ENCODE measurements at regions not wholly inside any gene's neighbourhood (a gene's known extent, or its start where the extent isn't known, plus 50 kb on each side); places are given as distances from the start of the nearest gene placed in this dataset.
"Not testable (repeated sequence)": the region's sequence is repeated elsewhere in the genome, so short reads cannot be mapped to it uniquely, and the experiment has no call there.

DNA sequence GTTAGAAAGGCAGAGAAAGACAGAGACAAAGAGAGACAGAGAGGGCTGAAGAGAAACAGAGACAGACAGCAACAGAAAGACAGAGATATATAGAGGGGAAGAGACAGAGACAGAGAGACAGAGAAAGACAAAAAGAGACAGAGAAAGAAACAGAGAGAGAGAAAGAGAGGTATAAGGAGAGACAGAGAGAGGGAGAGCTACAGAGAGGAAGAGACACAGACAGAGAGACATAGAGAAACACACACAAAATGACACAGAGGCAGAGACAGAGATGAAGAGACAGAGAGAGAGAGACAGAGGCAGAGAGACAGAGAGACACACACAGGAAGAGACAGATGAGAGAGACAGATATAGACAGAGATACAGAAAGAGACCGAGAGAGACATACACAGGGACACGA, 168.6 kb downstream of the TMEM121 start:
- DNase-seq (ENCODE audit: insufficient read length, low spot score) (no peak), FAIRE-seq (no peak)
- no peak for TF ChIP-seq POLR2AphosphoS5 (IDR thresholded peaks at IDR 0.05; ENCODE audit: low read depth, low read length)
- TF ChIP-seq TAF1 (IDR thresholded peaks at IDR 0.05; ENCODE audit: low read depth, low read length), result no peak
- no peak for TF ChIP-seq POU2F2 (IDR thresholded peaks at IDR 0.05; ENCODE audit: low read depth, low read length)
- TF ChIP-seq POLR2A (IDR thresholded peaks at IDR 0.05; ENCODE audit: low read depth, low read length), result no peak
- no peak for TF ChIP-seq PAX5 (IDR thresholded peaks at IDR 0.05; ENCODE audit: insufficient read depth, low read length, severe bottlenecking)
- no peak for TF ChIP-seq SPI1 (IDR thresholded peaks at IDR 0.05; ENCODE audit: low read depth, low read length)

DNA sequence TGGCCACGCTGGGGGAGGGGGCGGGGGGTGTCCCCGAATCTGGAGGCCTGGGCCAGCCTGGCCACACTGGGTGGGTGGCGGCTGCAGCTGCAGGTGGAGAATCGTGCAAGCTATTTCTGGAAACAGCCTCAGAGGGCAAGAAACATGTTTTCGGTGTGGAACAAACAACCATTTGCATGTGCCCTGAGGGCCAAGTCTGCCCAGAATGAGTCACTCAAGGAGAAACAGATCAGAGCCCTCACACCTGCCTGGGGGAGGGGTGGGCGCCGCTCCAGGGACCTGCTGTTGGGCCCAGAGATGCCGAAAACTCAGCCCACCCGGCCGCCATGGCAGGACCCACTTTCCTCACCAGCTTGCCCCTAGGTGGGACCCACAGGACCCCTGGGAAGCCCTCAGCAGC, 170.0 kb downstream of the TMEM121 start:
- FAIRE-seq, result peak; percentile 99
- not testable (repeated sequence) for DNase-seq (ENCODE audit: insufficient read length, low spot score)

DNA sequence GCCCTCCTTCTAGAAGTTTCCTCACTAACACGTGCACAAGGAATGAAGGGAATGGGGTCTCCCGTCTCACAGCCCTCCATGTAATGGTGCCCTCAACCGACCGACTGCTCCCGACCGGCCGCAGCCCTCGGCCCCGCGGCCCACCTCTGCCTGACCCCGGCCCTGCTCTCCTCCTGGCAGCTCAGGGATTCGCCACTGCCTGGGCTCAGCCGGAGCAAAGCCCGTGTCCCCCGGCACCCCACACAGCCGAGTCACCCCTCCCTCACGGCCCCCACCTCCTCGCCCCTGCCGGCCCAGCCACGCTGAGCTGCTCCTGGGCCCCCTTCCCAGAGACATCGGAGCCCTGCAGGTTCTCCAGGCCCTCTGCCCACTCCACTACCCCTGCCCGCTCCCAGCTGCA, 171.0 kb downstream of the TMEM121 start:
- not testable (repeated sequence) for DNase-seq (ENCODE audit: insufficient read length, low spot score); FAIRE-seq

DNA sequence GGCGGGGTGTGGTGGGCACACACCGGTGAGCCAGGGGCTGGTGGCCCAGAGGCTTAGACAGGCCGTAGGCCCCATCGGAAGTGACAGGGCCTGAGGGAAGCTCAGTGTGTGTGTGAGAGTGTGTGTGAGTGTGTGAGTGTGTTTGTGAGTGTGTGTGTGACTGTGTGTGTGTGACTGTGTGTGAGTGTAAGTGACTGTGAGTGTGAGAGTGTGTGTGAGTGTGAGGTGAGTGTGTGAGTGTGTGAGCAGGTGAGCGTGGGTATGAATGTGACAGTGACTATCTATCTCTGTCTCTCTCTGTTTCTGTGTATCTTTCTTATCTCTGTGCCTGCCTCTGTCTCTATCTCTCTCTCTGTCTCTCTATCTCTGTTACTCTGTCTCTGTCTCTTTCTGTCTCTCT, 171.6 kb downstream of the TMEM121 start:
- peak; percentile 91 for FAIRE-seq
- not testable (repeated sequence) for DNase-seq (ENCODE audit: insufficient read length, low spot score)
- TF ChIP-seq POLR2A (IDR thresholded peaks at IDR 0.05; ENCODE audit: low read depth, low read length) (peak; percentile 60; the same call in 1 of the 2 replicates), POLR2AphosphoS5 (IDR thresholded peaks at IDR 0.05; ENCODE audit: low read depth, low read length) (peak; percentile 29; the same call in 1 of the 2 replicates)

DNA sequence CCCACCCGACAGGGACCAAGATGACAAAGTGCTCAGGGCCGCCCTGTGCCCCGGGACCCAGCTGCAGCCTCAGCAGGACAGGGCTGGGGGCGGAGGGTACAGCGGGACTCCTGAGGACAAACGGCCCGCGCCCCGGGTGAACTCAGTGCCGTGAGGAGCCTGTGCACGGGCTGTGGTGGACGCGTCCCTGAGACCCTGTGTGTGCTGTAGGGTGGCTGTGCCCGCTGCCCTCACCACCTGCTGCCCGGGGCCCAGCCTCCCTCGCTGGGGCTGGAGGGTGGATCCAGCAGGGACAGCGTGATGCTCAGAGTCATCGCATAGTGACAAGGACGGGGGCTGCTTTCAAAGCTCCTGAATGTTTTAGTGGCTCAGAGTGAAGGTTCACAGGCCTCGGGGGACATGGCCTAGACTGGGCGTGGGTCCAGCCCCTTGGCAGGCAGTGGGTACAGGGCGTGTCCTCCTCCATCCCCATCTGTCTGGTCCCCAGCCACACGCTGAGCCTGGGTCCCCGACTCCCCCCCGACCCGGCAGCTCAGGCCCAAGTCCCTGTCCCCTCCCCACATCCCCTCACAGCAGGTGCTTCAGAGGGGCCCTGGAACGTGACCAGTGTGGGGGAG, 172.7 kb downstream of the TMEM121 start:
- FAIRE-seq, result peak; percentile 69
- not testable (repeated sequence) for DNase-seq (ENCODE audit: insufficient read length, low spot score)

DNA sequence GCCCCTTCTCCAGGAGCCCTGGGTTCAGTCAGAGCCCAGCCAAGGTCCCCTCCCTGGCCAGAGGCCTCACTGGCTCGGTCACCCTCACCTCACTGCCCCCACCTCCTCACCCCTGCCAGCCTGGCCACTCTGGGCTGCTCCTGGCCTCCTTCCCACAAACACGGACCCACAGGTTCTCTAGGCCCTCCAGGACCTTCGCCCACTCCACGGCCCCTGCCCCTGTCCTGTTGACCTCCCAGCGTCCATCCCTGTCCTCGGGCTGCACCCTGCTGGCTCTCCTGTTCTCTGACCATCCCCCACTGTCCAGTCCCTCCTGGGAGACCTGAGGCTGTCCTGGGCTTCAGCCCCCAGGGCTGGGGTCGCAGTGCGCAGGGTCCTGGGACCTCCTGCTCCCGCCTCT, 173.3 kb downstream of the TMEM121 start:
- 0 out of 2 replicates have a peak, but pooled peaks have one; percentile 17 for TF ChIP-seq POLR2AphosphoS5 (IDR thresholded peaks at IDR 0.05; ENCODE audit: low read depth, low read length)
- not testable (repeated sequence) for DNase-seq (ENCODE audit: insufficient read length, low spot score); FAIRE-seq

DNA sequence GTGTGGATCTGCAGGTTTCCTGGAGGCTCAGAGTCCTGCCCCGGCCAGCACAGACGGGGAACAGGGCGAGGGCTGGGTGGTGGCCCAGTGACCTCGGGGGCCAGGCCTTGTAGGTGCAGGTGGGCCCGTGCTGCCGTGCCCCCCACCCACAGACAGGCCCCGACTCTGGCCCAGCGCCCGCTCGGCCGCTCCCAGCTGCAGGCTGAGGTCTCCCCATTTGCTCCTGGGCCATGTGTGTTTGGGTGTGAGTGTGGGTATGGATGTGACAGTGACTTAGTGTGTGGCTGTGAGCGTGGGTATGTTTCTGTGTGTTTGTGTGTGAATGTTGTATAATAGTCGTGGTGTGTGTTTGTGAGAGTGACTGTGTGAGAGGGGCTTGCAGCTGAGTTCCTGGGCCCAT, 173.8 kb downstream of the TMEM121 start:
- peak; percentile 96 for FAIRE-seq

DNA sequence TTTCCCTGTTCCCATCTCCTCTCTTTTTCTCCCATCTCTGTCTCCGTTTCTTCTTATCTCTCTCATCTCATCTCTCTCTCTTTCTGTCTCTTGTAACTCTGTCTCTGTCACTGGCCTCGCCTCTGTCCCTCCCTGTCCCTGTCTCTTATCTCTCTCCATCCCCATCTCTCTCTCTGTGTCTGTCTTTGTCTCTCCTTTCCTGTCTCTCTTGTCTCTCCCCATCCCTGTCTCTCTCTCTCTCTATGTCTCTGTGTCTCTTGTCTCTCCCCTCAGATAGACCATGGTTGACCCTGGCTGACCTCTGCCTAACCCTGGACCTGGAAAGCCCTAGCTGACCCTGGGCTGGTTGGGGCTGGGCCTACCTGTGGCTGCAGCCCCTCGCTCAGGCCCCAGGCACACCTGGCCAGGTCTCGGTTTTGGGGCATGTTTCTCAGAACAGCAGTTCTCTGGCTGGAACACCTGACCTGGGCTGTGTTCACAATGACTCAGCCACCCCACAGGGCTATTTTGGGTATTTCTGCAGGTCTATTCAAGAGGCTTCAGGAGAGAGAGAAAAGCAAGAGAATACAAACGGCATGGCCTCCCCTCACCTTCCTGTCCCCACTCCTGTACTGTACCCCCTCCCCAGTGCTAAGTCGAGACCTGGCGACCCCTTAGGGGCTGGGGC, 174.4 kb downstream of the TMEM121 start:
- FAIRE-seq, result peak; percentile 96
- DNase-seq (ENCODE audit: insufficient read length, low spot score), result no peak

More for the DNA sequence above, 173.8 kb downstream of the TMEM121 start:
- DNase-seq (ENCODE audit: insufficient read length, low spot score), result not testable (repeated sequence)

DNA sequence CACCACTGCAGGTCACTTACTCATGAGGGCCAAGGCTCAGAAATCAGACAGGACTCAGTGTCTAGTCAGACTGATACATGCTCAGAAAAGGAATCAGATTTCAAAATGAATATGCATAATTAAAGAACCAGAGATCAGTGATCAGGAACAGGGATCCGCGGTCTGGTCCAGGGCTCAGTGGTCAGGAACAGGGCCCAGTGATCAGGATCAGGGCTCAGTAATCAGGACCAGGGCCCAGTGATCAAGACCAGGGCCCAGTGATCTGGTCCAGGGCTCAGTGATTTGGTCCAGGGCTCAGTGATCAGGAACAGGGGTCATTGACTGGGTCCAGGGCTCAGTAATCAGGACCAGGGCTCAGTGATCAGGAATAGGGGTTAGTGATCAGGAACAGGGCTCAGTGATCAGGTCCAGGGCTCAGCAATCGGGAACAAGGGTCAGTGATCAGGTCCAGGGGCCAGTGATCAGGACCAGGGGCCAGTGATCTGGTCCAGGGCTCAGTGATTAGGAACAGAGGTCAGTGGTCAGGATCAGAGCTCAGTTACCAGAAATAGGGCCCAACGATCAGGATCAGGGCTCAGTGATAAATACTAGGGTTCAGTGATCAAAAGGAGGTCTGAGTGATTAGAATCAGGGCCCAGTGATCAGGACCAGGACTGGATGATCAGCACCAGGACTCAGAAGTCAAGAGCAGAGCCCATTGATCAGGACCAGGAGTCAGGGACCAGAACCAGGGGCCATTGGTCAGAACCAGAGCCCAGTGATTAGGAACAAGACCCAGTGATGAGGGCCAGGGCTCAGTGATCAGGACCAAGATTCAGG, 175.3 kb downstream of the TMEM121 start:
- peak; percentile 41 for TF ChIP-seq POLR2A (IDR thresholded peaks at IDR 0.05; ENCODE audit: low read depth, low read length)
- no peak for TF ChIP-seq PAX5 (IDR thresholded peaks at IDR 0.05; ENCODE audit: insufficient read depth, low read length, severe bottlenecking)
- FAIRE-seq, result no peak

More for the DNA sequence above, 174.4 kb downstream of the TMEM121 start:
- no peak for TF ChIP-seq POLR2AphosphoS5 (IDR thresholded peaks at IDR 0.05; ENCODE audit: low read depth, low read length)
- TF ChIP-seq TAF1 (IDR thresholded peaks at IDR 0.05; ENCODE audit: low read depth, low read length), result no peak
- no peak for TF ChIP-seq SPI1 (IDR thresholded peaks at IDR 0.05; ENCODE audit: low read depth, low read length)
- no peak for TF ChIP-seq POLR2A (IDR thresholded peaks at IDR 0.05; ENCODE audit: low read depth, low read length)
- no peak for TF ChIP-seq PAX5 (IDR thresholded peaks at IDR 0.05; ENCODE audit: insufficient read depth, low read length, severe bottlenecking)
- no peak for TF ChIP-seq POU2F2 (IDR thresholded peaks at IDR 0.05; ENCODE audit: low read depth, low read length)

DNA sequence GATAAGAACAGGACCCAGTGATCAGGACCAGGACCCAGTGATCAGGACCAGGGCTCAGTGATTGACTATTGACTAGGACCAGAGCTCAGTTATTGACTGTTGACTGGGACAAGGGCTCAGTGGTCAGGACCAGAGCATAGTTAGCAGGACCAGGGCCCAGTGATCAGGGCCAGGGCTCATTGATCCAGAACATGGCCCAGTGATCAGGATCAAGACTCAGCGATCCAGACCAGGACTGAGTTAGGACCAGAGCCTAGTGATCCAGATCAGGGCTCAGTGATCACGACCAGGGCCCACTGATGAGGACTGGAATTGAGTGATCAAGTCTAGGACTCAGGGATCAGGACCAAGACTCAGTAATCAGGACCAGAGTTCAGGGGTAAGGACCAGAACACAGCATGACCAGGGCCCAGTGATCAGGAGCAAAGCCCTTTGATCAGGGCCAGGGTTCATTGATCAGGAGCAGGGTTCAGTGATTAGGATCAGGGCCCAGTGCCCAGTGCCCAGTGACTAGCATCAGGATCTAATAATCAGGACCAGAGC, 176.0 kb downstream of the TMEM121 start:
- FAIRE-seq (no peak), DNase-seq (ENCODE audit: insufficient read length, low spot score) (no peak)
- no peak for TF ChIP-seq SPI1 (IDR thresholded peaks at IDR 0.05; ENCODE audit: low read depth, low read length)
- TF ChIP-seq PAX5 (IDR thresholded peaks at IDR 0.05; ENCODE audit: insufficient read depth, low read length, severe bottlenecking), result no peak
- peak; percentile 20; the same call in 1 of the 2 replicates for TF ChIP-seq POLR2AphosphoS5 (IDR thresholded peaks at IDR 0.05; ENCODE audit: low read depth, low read length)

More for the DNA sequence above, 175.3 kb downstream of the TMEM121 start:
- no peak for DNase-seq (ENCODE audit: insufficient read length, low spot score)

DNA sequence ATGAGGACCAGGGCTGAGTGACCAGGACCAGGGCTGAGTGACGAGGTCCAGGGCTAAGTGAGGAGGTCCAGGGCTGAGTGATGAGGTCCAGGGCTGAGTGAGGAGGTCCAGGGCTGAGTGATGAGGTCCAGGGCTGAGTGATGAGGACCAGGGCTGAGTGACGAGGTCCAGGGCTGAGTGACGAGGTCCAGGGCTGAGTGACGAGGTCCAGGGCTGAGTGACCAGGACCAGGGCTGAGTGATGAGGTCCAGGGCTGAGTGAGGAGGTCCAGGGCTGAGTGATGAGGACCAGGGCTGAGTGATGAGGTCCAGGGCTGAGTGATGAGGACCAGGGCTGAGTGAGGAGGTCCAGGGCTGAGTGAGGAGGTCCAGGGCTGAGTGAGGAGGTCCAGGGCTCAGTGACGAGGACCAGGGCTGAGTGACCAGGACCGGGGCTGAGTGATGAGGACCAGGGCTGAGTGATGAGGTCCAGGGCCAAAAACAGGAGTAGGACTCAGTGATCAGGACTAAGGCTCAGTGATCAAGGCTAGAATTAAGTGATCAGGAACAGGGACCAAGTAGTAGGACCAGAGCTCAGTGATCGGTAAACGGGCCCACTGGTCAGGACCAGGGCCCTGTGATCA, 176.8 kb downstream of the TMEM121 start:
- not testable (repeated sequence) for DNase-seq (ENCODE audit: insufficient read length, low spot score)
- peak; percentile 86 for FAIRE-seq

DNA sequence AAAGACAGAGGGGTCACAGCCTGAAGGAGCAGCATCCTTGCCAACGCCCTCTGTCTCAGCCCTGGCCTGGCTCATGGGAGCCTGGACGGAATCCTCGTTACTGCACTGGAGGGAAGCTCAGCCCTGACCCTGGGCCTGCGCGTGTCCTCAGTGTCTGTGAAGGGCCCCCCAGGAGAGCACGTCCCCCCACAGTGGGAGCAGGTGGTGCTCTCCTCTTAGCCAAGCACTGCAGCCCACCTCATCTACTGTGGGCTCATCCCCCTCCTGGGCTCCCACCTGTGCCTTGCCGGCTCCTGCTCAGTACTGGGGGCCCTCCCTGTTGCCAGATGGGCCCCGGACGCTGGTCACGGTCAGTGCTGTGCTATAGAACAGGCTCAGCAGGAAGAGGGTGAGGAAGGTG, 177.7 kb downstream of the TMEM121 start:
- FAIRE-seq; DNase-seq (ENCODE audit: insufficient read length, low spot score): not testable (repeated sequence)

DNA sequence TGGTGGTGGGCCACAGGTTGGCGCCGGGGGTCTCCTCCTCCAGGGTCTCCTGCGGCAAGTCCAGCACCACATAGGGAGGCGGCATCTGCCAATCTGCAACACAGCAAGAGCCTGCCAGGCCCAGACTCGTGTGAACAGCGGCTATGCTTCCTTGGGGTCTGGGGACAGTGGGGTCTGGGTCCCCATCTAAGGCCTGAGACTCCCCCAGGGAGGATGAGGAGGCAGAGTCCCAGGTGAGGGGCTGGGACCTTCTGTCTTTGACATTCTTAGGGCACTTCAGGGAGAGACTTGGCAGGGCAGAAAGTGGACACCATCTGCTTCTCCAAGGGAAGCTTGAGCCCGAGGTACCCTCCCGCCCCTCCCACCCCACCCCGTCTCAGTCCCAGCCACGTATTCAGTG, 178.1 kb downstream of the TMEM121 start:
- FAIRE-seq, result not testable (repeated sequence)

DNA sequence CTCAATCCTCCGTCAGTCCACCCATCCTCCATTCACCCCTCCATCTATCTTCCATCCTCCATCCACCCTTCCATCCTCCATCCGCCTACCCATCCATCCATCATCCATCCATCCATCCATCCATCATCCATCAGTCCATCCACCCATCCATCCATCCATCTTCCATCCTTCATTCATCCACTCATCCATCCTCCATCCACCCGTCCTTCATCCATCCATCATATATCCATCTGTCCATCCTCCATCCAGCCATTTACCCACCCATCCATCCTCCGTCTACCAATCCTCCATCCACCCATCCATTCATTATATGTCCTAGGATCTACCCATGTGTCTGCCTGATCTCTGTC, 179.1 kb downstream of the TMEM121 start:
- not testable (repeated sequence) for DNase-seq (ENCODE audit: insufficient read length, low spot score); FAIRE-seq

More for the DNA sequence above, 178.1 kb downstream of the TMEM121 start:
- DNase-seq (ENCODE audit: insufficient read length, low spot score), result not testable (repeated sequence)

DNA sequence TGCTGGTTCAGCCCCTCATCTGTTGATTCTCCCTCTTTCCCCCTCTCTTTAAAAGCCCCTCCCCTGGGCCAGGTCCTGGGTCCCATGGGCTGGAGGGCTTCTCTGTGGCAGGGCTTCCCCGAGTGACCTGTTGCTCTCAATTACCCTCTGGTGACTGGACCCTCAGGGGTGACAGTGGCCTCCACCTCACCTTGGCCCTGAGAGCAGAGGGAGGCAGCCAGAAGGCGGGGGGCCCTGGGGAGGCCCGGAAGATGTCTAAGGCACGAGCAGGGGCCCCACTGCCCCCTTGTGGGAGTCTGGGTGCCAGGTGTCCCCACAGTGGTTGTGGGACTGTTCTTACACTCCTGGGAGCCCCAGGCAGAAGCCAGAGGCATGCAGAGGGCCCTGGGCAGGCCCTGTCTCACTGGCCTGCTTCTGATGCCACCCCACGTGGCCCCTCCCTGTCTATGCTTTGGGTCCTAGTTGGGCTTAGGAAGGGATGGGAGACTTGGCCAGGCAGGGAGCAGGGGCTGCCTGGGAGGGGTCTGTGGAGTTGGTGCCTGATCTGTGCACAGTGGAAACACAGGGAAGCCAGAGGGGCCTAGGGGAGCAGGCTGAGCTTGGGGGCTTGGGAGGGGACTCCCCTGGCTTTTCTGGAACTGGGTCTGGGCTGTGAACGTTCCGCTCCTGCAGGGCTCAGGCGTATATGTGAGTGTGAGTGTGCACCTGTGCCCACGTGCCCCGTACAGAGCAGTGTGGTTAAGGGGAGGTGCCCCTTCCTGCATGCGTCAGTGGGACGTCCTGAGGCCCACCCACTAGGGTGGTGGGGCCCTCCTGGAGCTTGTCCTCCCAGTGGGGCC, 179.7 kb downstream of the TMEM121 start:
- FAIRE-seq, result peak; percentile 99
- DNase-seq (ENCODE audit: insufficient read length, low spot score), result not testable (repeated sequence)
